Left forelimb (tissue), 1 donor: ENCODE measurements at regions not wholly inside any gene's neighbourhood (a gene's known extent, or its start where the extent isn't known, plus 50 kb on each side); places are given as distances from the start of the nearest gene placed in this dataset.
"Not testable (repeated sequence)": the region's sequence is repeated elsewhere in the genome, so short reads cannot be mapped to it uniquely, and the experiment has no call there.

ENCODE experiments used
- DNase-seq: peaks from one replicate; pipeline ENCODE4 v3.0.0-alpha.2; 2018; ENCODE audit warnings: low spot score

- no peak for DNase-seq
Measured at GRCh38 chr3:104269771-104270170, 1096.9 kb upstream of the ALCAM start.

- DNase-seq, result no peak
Measured at GRCh38 chr3:104273046-104273649, 1093.6 kb upstream of the ALCAM start.

- DNase-seq, result no peak
Measured at GRCh38 chr3:104275199-104275598, 1091.5 kb upstream of the ALCAM start.

- no peak for DNase-seq
Measured at GRCh38 chr3:104279617-104280016, 1087.1 kb upstream of the ALCAM start.

GRCh38 chr3:104281713-104282112, 1085.0 kb upstream of the ALCAM start:
- DNase-seq, result no peak

- no peak for DNase-seq
Measured at GRCh38 chr3:104286645-104287044, 1080.1 kb upstream of the ALCAM start.

GRCh38 chr3:104291437-104291851, 1075.3 kb upstream of the ALCAM start:
- DNase-seq, result no peak

- no peak for DNase-seq
Measured at GRCh38 chr3:104291878-104292277, 1074.8 kb upstream of the ALCAM start.

GRCh38 chr3:104297617-104298016, 1069.1 kb upstream of the ALCAM start:
- DNase-seq, result no peak

GRCh38 chr3:104298662-104299061, 1068.0 kb upstream of the ALCAM start:
- DNase-seq, result no peak

- no peak for DNase-seq
Measured at GRCh38 chr3:104316118-104316517, 1050.6 kb upstream of the ALCAM start.

GRCh38 chr3:104323226-104323625, 1043.5 kb upstream of the ALCAM start:
- DNase-seq, result no peak

GRCh38 chr3:104347291-104347690, 1019.4 kb upstream of the ALCAM start:
- DNase-seq, result no peak

- DNase-seq, result no peak
Measured at GRCh38 chr3:104349836-104350235, 1016.9 kb upstream of the ALCAM start.

- DNase-seq, result no peak
Measured at GRCh38 chr3:104353951-104354350, 1012.8 kb upstream of the ALCAM start.

GRCh38 chr3:104359546-104359945, 1007.2 kb upstream of the ALCAM start:
- DNase-seq, result no peak

- no peak for DNase-seq
Measured at GRCh38 chr3:104360038-104360437, 1006.7 kb upstream of the ALCAM start.

GRCh38 chr3:104361748-104362147, 1005.0 kb upstream of the ALCAM start:
- DNase-seq, result not testable (repeated sequence)

- DNase-seq, result no peak
Measured at GRCh38 chr3:104362319-104362718, 1004.4 kb upstream of the ALCAM start.

GRCh38 chr3:104367000-104367399, 999.7 kb upstream of the ALCAM start:
- no peak for DNase-seq

GRCh38 chr3:104368760-104369159, 997.9 kb upstream of the ALCAM start:
- no peak for DNase-seq

- no peak for DNase-seq
Measured at GRCh38 chr3:104385421-104385820, 981.3 kb upstream of the ALCAM start.

- no peak for DNase-seq
Measured at GRCh38 chr3:104388619-104389018, 978.1 kb upstream of the ALCAM start.

- no peak for DNase-seq
Measured at GRCh38 chr3:104392327-104392726, 974.4 kb upstream of the ALCAM start.
